ENCODE measurements at regions not wholly inside any gene's neighbourhood (a gene's known extent, or its start where the extent isn't known, plus 50 kb on each side); places are given as distances from the start of the nearest gene placed in this dataset.

DNA sequence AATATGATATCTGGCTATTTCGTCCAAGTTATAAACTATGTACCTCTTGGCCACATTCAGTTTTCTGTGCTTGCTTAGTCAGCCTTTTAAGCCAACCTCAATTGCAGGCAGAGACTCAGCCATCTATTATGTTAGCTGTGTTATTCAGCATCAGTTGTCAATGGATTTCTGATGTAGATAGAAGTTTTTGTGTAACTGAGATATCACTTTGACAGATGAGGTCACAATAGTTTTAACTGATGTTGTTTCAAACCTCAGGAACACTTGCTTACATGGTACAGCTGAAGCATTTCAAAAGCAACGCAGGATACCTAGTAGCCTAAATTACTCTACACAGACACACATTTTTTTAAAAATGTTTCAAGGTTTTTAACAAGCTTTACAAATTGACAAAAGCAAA lies 1478.0 kb downstream of the NCAM2 start:
- no peak for TF ChIP-seq POLR2A (IDR thresholded peaks at IDR 0.05)
- TF ChIP-seq, protein P1, sequence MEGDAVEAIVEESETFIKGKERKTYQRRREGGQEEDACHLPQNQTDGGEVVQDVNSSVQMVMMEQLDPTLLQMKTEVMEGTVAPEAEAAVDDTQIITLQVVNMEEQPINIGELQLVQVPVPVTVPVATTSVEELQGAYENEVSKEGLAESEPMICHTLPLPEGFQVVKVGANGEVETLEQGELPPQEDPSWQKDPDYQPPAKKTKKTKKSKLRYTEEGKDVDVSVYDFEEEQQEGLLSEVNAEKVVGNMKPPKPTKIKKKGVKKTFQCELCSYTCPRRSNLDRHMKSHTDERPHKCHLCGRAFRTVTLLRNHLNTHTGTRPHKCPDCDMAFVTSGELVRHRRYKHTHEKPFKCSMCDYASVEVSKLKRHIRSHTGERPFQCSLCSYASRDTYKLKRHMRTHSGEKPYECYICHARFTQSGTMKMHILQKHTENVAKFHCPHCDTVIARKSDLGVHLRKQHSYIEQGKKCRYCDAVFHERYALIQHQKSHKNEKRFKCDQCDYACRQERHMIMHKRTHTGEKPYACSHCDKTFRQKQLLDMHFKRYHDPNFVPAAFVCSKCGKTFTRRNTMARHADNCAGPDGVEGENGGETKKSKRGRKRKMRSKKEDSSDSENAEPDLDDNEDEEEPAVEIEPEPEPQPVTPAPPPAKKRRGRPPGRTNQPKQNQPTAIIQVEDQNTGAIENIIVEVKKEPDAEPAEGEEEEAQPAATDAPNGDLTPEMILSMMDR (IDR thresholded peaks at IDR 0.05): no peak
